ENCODE measurements at regions not wholly inside any gene's neighbourhood (a gene's known extent, or its start where the extent isn't known, plus 50 kb on each side); places are given as distances from the start of the nearest gene placed in this dataset.

DNA sequence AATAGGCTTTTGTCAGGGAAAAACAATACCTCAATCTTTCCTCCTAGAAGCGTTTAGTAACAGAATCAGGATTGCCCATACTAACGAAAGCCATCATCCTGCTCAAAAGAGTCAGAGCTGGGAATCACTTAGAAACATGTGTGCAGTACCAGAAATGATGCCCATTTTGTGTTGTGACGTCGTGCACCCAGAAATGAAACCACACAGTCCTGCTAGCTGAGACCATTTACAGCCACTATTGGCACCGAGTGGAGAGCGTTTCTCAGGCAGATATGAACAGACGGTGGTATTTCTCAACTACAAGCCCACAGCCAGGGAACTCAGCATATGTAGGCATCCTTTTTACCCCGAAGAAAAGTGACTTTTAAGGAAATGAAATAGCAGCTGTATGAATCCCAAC lies 284.3 kb upstream of the LRATD1 start:
- no peak overlapping the region for H3K4me3 Mint-ChIP-seq
- ATAC-seq = no peak
- no peak overlapping the region for H2AFZ ChIP-seq
- TF ChIP-seq JUNB (IDR thresholded peaks at IDR 0.05; ENCODE audit: unreplicated experiment) (no peak), POLR2AphosphoS5 (IDR thresholded peaks at IDR 0.05; ENCODE audit: low read depth) (no peak), REST (IDR thresholded peaks at IDR 0.05; ENCODE audit: unreplicated experiment) (no peak), ZNF114 (CRISPR knock-in tag; IDR thresholded peaks at IDR 0.05) (no peak), EZH2 (IDR thresholded peaks at IDR 0.05; ENCODE audit: low read depth, unreplicated experiment) (no peak), ZNF331 (CRISPR knock-in tag; IDR thresholded peaks at IDR 0.05; ENCODE audit: low read depth) (no peak), NANOG (IDR thresholded peaks at IDR 0.05; ENCODE audit: borderline replicate concordance) (no peak), ZNF462 (CRISPR knock-in tag; IDR thresholded peaks at IDR 0.05) (no peak), CTCF (conservative IDR thresholded peaks at IDR 0.05; ENCODE audit: low read depth in 2 of 2) (no peak), EZH2phosphoT487 (IDR thresholded peaks at IDR 0.05; ENCODE audit: unreplicated experiment) (no peak), STAT1 (IDR thresholded peaks at IDR 0.05; ENCODE audit: unreplicated experiment) (no peak), CREB1 (CRISPR knock-in tag; IDR thresholded peaks at IDR 0.05; ENCODE audit: low read depth) (no peak)
- TF ChIP-seq, protein P1, sequence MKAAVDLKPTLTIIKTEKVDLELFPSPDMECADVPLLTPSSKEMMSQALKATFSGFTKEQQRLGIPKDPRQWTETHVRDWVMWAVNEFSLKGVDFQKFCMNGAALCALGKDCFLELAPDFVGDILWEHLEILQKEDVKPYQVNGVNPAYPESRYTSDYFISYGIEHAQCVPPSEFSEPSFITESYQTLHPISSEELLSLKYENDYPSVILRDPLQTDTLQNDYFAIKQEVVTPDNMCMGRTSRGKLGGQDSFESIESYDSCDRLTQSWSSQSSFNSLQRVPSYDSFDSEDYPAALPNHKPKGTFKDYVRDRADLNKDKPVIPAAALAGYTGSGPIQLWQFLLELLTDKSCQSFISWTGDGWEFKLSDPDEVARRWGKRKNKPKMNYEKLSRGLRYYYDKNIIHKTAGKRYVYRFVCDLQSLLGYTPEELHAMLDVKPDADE (IDR thresholded peaks at IDR 0.05) = no peak
- no peaks in the 10 kb centered on the region for H4K20me1 ChIP-seq (replicated peaks; ENCODE audit: insufficient read depth)
- no peak for DNase-seq (ENCODE audit: low spot score)
- H3K27me3 Mint-ChIP-seq (ENCODE audit: insufficient read depth, low read depth, poor library complexity) = peaks cover 1% of the 10 kb centered on the region
- 0 out of 2 replicates have a peak, but pooled peaks cover 4% of the 10 kb centered on the region for H3K4me1 ChIP-seq (ENCODE audit: insufficient read depth)
- no peak overlapping the region for H3K4me2 ChIP-seq
- no peak overlapping the region for H3K27ac ChIP-seq (ENCODE audit: low read depth)
- H3F3A ChIP-seq (replicated peaks; ENCODE audit: low read depth) = no peaks in the 10 kb centered on the region
- no peak overlapping the region for H3K4me3 ChIP-seq
- H3K36me3 Mint-ChIP-seq (ENCODE audit: low read depth) = no peaks in the 10 kb centered on the region
- peaks cover under 1% of the 10 kb centered on the region for H3K4me1 Mint-ChIP-seq
- H3K27me3 ChIP-seq (ENCODE audit: insufficient read depth) = no peaks in the 10 kb centered on the region
- H3K27ac Mint-ChIP-seq = no peak overlapping the region
- H3K9me3 Mint-ChIP-seq = no peaks in the 10 kb centered on the region
- H3K9me2 ChIP-seq (ENCODE audit: insufficient read depth) = no peaks in the 10 kb centered on the region
- no peaks in the 10 kb centered on the region for H3K36me3 ChIP-seq (ENCODE audit: insufficient read depth)
- no peaks in the 10 kb centered on the region for H3K79me2 ChIP-seq (replicated peaks; ENCODE audit: insufficient read depth)
